GM18511 (cell line): ENCODE measurements at regions not wholly inside any gene's neighbourhood (a gene's known extent, or its start where the extent isn't known, plus 50 kb on each side); places are given as distances from the start of the nearest gene placed in this dataset.
"Not testable (repeated sequence)": the region's sequence is repeated elsewhere in the genome, so short reads cannot be mapped to it uniquely, and the experiment has no call there.

Source experiments
- ATAC-seq: cut with Tn5 transposase; IDR thresholded peaks from one replicate; pipeline ENCODE4 v1.9.1; 2021; ENCODE audit warnings: mild to moderate bottlenecking, moderate library complexity; ENCODE audit not compliant: unreplicated experiment

DNA sequence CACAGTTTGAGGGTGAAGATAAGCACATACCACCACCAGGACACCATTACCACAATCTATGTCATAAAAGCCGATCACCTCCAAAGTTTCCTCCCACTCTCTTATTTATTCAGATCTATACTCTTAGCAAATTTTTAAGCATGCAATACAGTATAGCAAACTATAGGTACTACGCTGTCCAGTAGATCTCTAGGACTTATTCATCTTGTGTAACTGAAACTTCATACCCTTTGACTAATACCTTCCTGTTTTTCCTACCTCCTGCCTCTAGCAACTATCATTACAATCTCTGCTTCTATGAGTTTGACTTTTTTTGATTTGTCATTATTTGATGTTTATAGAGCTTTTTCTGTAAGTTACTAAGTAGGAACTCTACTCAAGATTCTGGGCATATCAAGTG is 84.5 kb upstream of the MANSC4 start:
- no peak for ATAC-seq

DNA sequence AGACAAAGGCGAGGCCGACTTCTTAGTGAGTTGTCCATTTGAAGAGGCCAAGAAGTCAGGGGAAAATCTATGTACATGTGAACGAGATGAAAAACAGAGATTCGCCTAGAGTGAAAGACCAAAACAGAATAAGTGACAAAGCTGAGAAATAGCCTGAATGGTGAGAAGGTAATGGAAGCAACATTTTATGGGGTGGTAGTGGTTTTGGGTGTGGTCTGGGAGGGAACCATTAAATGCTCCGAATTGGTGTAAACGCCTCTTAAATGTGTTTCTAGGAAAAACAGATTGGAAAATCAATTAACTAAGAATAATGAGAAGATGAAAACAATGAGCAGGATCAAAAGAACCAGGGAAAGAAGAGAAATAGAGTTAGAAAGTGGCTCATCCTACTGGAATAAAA is 83.8 kb upstream of the MANSC4 start:
- ATAC-seq: no peak

GRCh38 chr12:27861428-27862167 is 81.6 kb upstream of the MANSC4 start:
- peak; percentile 93 for ATAC-seq

- ATAC-seq: no peak
Measured at GRCh38 chr12:27859648-27860047, 79.6 kb upstream of the MANSC4 start.

GRCh38 chr12:27857006-27857405 is 77.0 kb upstream of the MANSC4 start:
- ATAC-seq: not testable (repeated sequence)

GRCh38 chr12:27852742-27853141 is 72.7 kb upstream of the MANSC4 start:
- no peak for ATAC-seq
